Mesothelial cell of epicardium (in vitro differentiated cells): ENCODE measurements at regions not wholly inside any gene's neighbourhood (a gene's known extent, or its start where the extent isn't known, plus 50 kb on each side); places are given as distances from the start of the nearest gene placed in this dataset.

Experiments
- DNase-seq, 2 experiments: peaks; one replicate each; pipeline ENCODE4 v3.0.0; 2021; ENCODE audit warnings: low spot score in 2 of 2; ENCODE audit not compliant: unreplicated experiment in 2 of 2
- H3K27ac Mint-ChIP-seq: 2 replicates; pipeline ENCODE4 v1.8.0; 2021; ENCODE audit warnings: mixed read lengths
- H3K27me3 Mint-ChIP-seq: 2 replicates; pipeline ENCODE4 v1.8.0; 2021; ENCODE audit warnings: low read depth, mixed read lengths
- H3K36me3 Mint-ChIP-seq: 2 replicates; pipeline ENCODE4 v1.8.0; 2021; ENCODE audit warnings: mixed read lengths
- H3K4me1 Mint-ChIP-seq: 2 replicates; pipeline ENCODE4 v1.8.0; 2021; ENCODE audit warnings: mixed read lengths
- H3K4me3 Mint-ChIP-seq: 2 replicates; pipeline ENCODE4 v1.8.0; 2021; ENCODE audit warnings: mild to moderate bottlenecking, moderate library complexity, mixed read lengths
- H3K9me3 Mint-ChIP-seq: 2 replicates; pipeline ENCODE4 v1.8.0; 2021; ENCODE audit warnings: mixed read lengths
- CTCF ChIP-seq: fragments of 200-600 bp; sonication (generic); IDR thresholded peaks from one replicate; pipeline ENCODE4 v1.5.0; 2021; ENCODE audit warnings: antibody characterized with exemption; ENCODE audit not compliant: unreplicated experiment

GRCh38 chr7:90022213-90022612 is 132.1 kb upstream of the STEAP1 start:
- Mint-ChIP-seq H3K4me3 (no peak overlapping the region), H3K36me3 (no peaks in the 10 kb centered on the region), H3K27me3 (peaks cover under 1% of the 10 kb centered on the region)

GRCh38 chr7:90025771-90026170 is 128.5 kb upstream of the STEAP1 start:
- no peak for TF ChIP-seq CTCF

More at GRCh38 chr7:90022213-90022612, 132.1 kb upstream of the STEAP1 start:
- DNase-seq, result no peak
- TF ChIP-seq CTCF, result no peak
- Mint-ChIP-seq H3K4me1 (no peaks in the 10 kb centered on the region), H3K27ac (no peak overlapping the region), H3K9me3 (peaks cover 11% of the 10 kb centered on the region)

GRCh38 chr7:90033850-90034249 is 120.4 kb upstream of the STEAP1 start:
- Mint-ChIP-seq H3K4me1 (no peaks in the 10 kb centered on the region), H3K27ac (no peak overlapping the region), H3K9me3 (no peaks in the 10 kb centered on the region), H3K27me3 (peaks cover 2% of the 10 kb centered on the region), H3K36me3 (no peaks in the 10 kb centered on the region), H3K4me3 (no peak overlapping the region)
- DNase-seq, result no peak
- TF ChIP-seq CTCF, result no peak

More at GRCh38 chr7:90025771-90026170, 128.5 kb upstream of the STEAP1 start:
- peaks cover 3% of the 10 kb centered on the region for H3K27me3 Mint-ChIP-seq
- no peak overlapping the region for H3K4me3 Mint-ChIP-seq
- H3K4me1 Mint-ChIP-seq, result no peaks in the 10 kb centered on the region
- H3K27ac Mint-ChIP-seq, result no peak overlapping the region
- peaks cover 19% of the 10 kb centered on the region for H3K9me3 Mint-ChIP-seq
- no peak for DNase-seq
- no peaks in the 10 kb centered on the region for H3K36me3 Mint-ChIP-seq

- TF ChIP-seq CTCF, result no peak
- H3K9me3 Mint-ChIP-seq, result no peaks in the 10 kb centered on the region
- H3K4me1 Mint-ChIP-seq, result no peaks in the 10 kb centered on the region
- H3K27ac Mint-ChIP-seq, result no peak overlapping the region
- H3K36me3 Mint-ChIP-seq, result no peaks in the 10 kb centered on the region
- H3K27me3 Mint-ChIP-seq, result peaks cover 26% of the 10 kb centered on the region
- DNase-seq, result no peak
- no peak overlapping the region for H3K4me3 Mint-ChIP-seq
These were observed 101.2 kb upstream of the STEAP1 start for GRCh38 chr7:90053094-90053493.

- no peak for TF ChIP-seq CTCF
- Mint-ChIP-seq H3K27ac (no peak overlapping the region), H3K4me3 (no peak overlapping the region)
These were observed 93.2 kb upstream of the STEAP1 start for GRCh38 chr7:90061077-90061476.

GRCh38 chr7:90064370-90064769 is 89.9 kb upstream of the STEAP1 start:
- no peaks in the 10 kb centered on the region for H3K9me3 Mint-ChIP-seq
- no peak for DNase-seq
- H3K36me3 Mint-ChIP-seq, result no peaks in the 10 kb centered on the region
- no peak overlapping the region for H3K27ac Mint-ChIP-seq
- no peak for TF ChIP-seq CTCF
- peaks cover 11% of the 10 kb centered on the region for H3K27me3 Mint-ChIP-seq
- no peak overlapping the region for H3K4me3 Mint-ChIP-seq
- no peaks in the 10 kb centered on the region for H3K4me1 Mint-ChIP-seq

More at GRCh38 chr7:90061077-90061476, 93.2 kb upstream of the STEAP1 start:
- peaks cover 31% of the 10 kb centered on the region for H3K27me3 Mint-ChIP-seq
- H3K36me3 Mint-ChIP-seq, result no peaks in the 10 kb centered on the region
- no peaks in the 10 kb centered on the region for H3K9me3 Mint-ChIP-seq
- no peak for DNase-seq
- H3K4me1 Mint-ChIP-seq, result no peaks in the 10 kb centered on the region
